Mucosa of descending colon (tissue), 3 donors: ENCODE measurements at regions not wholly inside any gene's neighbourhood (a gene's known extent, or its start where the extent isn't known, plus 50 kb on each side); places are given as distances from the start of the nearest gene placed in this dataset.
A peak's percentile ranks its signal among the peaks of the same experiment; 100 is the strongest.
"Not testable (repeated sequence)": the region's sequence is repeated elsewhere in the genome, so short reads cannot be mapped to it uniquely, and the experiment has no call there.

Source experiments
- ATAC-seq: fragments of 200-7000 bp; cut with Tn5 transposase; one replicate; pipeline ENCODE4 v1.9.1; 2020; ENCODE audit warnings: mild to moderate bottlenecking, moderate library complexity
- DNase-seq, 3 donors: peaks; one replicate each; pipeline ENCODE4 v3.0.0-alpha.2; 2020
- H3K36me3 ChIP-seq: fragments of 200-600 bp; one replicate; pipeline ENCODE4 v1.8.0; 2021; ENCODE audit warnings: low read depth, mild to moderate bottlenecking
- H3K4me1 ChIP-seq: fragments of 200-600 bp; one replicate; pipeline ENCODE4 v1.8.0; 2021; ENCODE audit warnings: low read depth, mild to moderate bottlenecking
- H3K4me3 ChIP-seq: fragments of 200-600 bp; one replicate; pipeline ENCODE4 v1.8.0; 2021; ENCODE audit warnings: mild to moderate bottlenecking
- H3K9me3 ChIP-seq: fragments of 200-600 bp; one replicate; pipeline ENCODE4 v1.8.0; 2021; ENCODE audit warnings: mild to moderate bottlenecking
- intact Hi-C, 2 donors: fragments of 100-400 bp; cut with DNase I in 1 of 2; cut with micrococcal nuclease in 1 of 2; formaldehyde crosslinking; loops; one replicate each; pipeline versions ENCODE4 v1.11.0 to v1.11.1; 2022; cut with DNase I, micrococcal nuclease
- donor health status: DM: no; HTN: no; CAD: no; lungs with moderate emphysema.
- donor health status: DM: no; HTN: no; CAD: no.
- donor health status: DM: no; HTN: yes; CAD: no.

GRCh38 chr2:111356512-111357031, 235.9 kb downstream of the BCL2L11 start:
- H3K4me1 ChIP-seq, intact Hi-C loops, H3K4me3 ChIP-seq, H3K36me3 ChIP-seq, H3K9me3 ChIP-seq: not testable (repeated sequence)
- DNase-seq (peak; percentile 89 to 93 (median 90)), ATAC-seq (peak; percentile 96)

DNA sequence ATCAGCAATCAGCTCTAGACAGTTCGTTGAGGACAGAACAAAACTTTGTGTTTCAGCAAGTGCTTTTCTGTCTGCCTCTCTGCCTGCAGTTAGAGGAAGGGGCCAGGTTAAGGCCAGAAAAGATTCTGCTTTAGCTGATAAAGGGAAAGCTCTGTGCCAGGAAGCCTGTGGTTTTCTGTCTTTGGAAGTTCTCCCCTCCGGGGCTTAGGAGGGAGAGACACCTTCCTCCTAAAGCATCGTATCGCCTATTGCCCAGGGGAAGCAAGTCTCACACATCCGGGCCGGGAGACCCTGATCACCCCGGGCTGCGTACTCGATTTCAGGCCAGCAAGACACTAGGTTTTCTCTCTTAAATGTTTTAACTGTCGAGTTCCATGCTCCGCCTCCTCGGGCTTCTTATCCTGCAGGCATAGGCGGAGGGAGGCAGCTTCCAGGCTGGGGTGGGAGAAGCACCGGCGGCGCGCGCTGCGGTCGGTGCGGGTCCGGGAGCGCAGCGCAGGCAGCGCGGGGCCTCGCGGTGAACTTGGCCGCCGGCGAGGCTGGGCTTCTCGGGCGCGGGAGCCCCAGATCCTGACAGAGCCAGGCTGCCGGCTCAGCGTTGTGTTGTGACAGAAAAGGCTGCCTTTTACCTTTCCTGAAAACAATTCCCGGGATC, 245.4 kb downstream of the BCL2L11 start:
- H3K4me3 ChIP-seq, intact Hi-C loops, H3K36me3 ChIP-seq, H3K4me1 ChIP-seq, H3K9me3 ChIP-seq: not testable (repeated sequence)
- ATAC-seq, result peak; percentile 84
- DNase-seq, result peak in 2 of 3 donors; percentile 34 to 42

DNA sequence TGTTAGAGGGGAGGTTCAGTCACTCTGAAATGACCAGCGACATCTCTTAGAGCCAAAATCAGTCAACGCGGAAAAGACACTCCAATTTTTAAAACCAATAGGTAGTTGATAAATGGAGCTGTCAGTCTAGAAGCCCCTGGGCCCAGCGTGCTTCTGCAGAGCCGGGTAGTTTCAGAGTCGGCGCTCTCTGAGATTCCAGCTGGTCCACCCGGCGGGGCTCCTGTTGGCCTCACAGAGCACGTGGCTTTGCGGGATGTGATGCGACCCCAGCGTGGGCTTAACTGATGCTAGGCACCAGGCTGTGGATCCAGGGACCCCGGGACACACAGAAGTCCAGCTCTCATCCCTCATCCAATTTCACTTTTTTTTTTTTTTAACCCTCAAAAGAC, 245.9 kb downstream of the BCL2L11 start:
- H3K4me3 ChIP-seq, intact Hi-C loops, H3K4me1 ChIP-seq, H3K9me3 ChIP-seq, H3K36me3 ChIP-seq: not testable (repeated sequence)
- DNase-seq, result peak in 1 of 3 donors; percentile 26
- peak; percentile 37 for ATAC-seq

DNA sequence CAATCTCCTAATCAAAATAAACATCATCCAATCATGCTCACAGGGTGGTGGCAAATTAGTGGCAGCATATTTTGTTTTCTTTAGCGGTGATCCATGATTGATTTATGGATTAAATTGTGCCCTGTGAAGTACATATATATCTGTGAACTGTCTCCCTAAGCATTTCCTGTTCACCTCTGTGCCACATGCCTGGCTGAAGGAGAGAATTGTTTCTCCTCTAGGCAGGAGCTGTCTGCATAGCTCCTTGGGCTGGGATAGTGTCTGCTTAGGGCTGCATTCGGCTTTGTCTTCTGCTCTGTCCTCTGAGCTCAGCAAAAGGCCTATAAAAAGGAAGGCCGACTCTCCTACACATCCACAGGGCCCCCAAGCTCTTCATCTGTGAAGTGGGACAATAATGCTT, 246.4 kb downstream of the BCL2L11 start:
- DNase-seq, H3K9me3 ChIP-seq, H3K4me1 ChIP-seq, H3K4me3 ChIP-seq, H3K36me3 ChIP-seq, intact Hi-C loops: not testable (repeated sequence)
- peak; percentile 55 for ATAC-seq

DNA sequence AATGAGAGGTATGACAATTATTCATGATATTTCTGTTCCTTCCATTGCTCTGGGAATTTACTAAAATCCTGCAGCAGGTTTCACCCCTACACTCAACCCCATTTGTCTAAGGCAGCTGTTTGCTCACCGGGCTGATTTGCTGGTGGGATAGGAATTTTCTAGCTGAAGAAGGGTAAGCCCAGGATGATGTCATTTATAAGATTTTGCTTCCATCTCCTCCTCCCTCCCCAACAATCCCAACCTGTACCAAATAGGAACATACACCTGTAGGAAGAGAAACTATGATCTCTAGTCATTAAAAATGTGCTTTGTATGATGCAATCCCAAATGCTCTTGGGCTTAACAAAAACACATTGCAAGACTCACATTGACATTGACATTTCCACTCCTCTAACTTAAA, 247.2 kb downstream of the BCL2L11 start:
- H3K4me1 ChIP-seq, H3K36me3 ChIP-seq, ATAC-seq, H3K4me3 ChIP-seq, intact Hi-C loops, DNase-seq, H3K9me3 ChIP-seq: not testable (repeated sequence)

GRCh38 chr2:111368288-111368687, 247.6 kb downstream of the BCL2L11 start:
- H3K36me3 ChIP-seq, intact Hi-C loops, DNase-seq, ATAC-seq, H3K4me1 ChIP-seq, H3K9me3 ChIP-seq, H3K4me3 ChIP-seq: not testable (repeated sequence)

- H3K4me1 ChIP-seq, DNase-seq, ATAC-seq, H3K36me3 ChIP-seq, H3K4me3 ChIP-seq, H3K9me3 ChIP-seq, intact Hi-C loops: not testable (repeated sequence)
Observed at GRCh38 chr2:111373060-111373459, 252.3 kb downstream of the BCL2L11 start.

DNA sequence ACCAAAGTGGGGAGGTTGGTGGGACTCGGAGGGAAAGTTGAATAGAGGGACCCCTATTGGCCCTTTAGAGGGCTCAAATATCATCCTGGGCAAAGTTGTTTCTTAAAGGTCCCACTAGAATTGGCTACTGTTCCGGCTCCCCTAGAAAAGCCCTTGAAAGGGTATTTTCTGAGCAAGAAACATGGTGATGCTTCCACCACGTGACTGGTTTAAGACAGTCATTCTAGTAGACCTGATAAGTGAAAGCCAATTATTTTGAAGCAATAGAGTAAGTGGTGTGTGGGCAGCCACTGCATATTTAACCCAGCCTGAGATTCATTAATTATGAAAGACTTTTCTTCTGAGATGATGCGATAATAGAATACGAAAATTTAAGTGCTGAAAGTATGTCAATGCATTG, 253.3 kb downstream of the BCL2L11 start:
- H3K9me3 ChIP-seq, H3K36me3 ChIP-seq, intact Hi-C loops, ATAC-seq, H3K4me1 ChIP-seq, DNase-seq, H3K4me3 ChIP-seq: not testable (repeated sequence)

- ATAC-seq, H3K9me3 ChIP-seq, intact Hi-C loops: not testable (repeated sequence)
Observed at GRCh38 chr2:111374734-111375133, 254.0 kb downstream of the BCL2L11 start.

GRCh38 chr2:111375320-111375883, 254.7 kb downstream of the BCL2L11 start:
- H3K36me3 ChIP-seq, ATAC-seq, intact Hi-C loops, H3K4me1 ChIP-seq, H3K4me3 ChIP-seq, H3K9me3 ChIP-seq, DNase-seq: not testable (repeated sequence)

More at GRCh38 chr2:111374734-111375133, 254.0 kb downstream of the BCL2L11 start:
- H3K4me1 ChIP-seq, H3K4me3 ChIP-seq, H3K36me3 ChIP-seq, DNase-seq: not testable (repeated sequence)

DNA sequence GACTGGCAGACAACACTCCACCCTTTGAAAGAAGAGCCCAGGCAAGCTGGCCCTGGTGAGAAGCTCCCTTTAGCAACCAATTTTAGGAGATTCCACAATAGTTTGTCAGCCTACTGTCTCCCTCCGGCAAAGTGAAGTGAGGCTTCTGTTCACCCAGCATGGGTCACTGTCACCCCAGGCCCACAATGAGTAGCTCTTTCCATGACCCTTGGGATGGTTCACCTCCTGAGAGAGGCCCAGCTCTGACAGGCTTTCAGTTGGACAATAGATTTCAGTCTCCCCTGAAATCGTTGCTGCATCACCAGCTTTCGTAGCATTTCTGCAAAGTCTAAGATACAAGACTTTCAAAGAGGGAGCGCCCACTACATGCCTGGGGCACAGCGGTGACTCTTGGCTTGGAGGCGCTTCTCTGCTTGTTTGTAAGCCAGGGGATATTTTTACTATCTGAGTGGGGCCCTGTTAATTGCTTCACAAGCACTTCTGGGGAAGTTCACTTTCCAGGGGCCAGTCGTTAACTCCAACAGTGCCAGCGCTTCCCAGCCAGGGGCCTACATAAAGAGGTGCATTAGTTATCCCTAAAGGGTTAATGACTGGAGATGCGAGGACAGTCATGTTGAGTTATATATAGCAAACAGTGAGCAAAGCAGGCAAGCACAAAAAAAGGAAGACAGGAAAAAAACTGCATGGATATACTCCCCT, 255.7 kb downstream of the BCL2L11 start:
- DNase-seq, ATAC-seq, H3K36me3 ChIP-seq, intact Hi-C loops, H3K4me1 ChIP-seq, H3K4me3 ChIP-seq, H3K9me3 ChIP-seq: not testable (repeated sequence)

GRCh38 chr2:111376971-111377352, 256.2 kb downstream of the BCL2L11 start:
- DNase-seq, result peak in 2 of 3 donors; percentile 46 to 48
- intact Hi-C loops, H3K9me3 ChIP-seq, H3K4me1 ChIP-seq, H3K4me3 ChIP-seq, H3K36me3 ChIP-seq: not testable (repeated sequence)
- peak; percentile 79 for ATAC-seq

GRCh38 chr2:111377386-111377959, 256.8 kb downstream of the BCL2L11 start:
- H3K4me1 ChIP-seq, H3K9me3 ChIP-seq, H3K4me3 ChIP-seq, ATAC-seq, H3K36me3 ChIP-seq, intact Hi-C loops, DNase-seq: not testable (repeated sequence)

GRCh38 chr2:111378348-111378747, 257.6 kb downstream of the BCL2L11 start:
- H3K36me3 ChIP-seq, H3K9me3 ChIP-seq, ATAC-seq, H3K4me3 ChIP-seq, DNase-seq, intact Hi-C loops, H3K4me1 ChIP-seq: not testable (repeated sequence)
